ENCODE measurements at regions not wholly inside any gene's neighbourhood (a gene's known extent, or its start where the extent isn't known, plus 50 kb on each side); places are given as distances from the start of the nearest gene placed in this dataset.

DNA sequence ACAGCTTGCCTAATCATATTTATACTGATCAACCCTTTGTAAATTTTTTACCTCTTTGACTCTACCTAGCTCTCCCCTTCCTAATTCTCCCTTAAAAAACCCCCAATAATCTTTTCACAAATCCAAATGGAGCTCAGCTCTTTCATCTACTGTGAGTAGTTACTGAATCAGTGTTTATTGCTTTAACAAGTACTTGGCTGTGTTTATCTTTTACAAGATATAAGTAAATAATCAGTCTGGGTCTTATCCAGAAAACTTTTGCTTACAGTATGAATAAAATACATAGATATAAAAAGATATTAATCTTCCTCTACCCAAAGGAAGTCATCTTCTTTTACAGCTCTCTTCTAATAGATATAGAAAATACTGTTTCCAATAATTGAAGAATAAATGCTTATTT lies 366.4 kb downstream of the RAP2B start:
- CTCF ChIA-PET (ENCODE audit: unreplicated experiment): no interaction called here
- BruUV-seq (replicated peaks): no TSS peak

DNA sequence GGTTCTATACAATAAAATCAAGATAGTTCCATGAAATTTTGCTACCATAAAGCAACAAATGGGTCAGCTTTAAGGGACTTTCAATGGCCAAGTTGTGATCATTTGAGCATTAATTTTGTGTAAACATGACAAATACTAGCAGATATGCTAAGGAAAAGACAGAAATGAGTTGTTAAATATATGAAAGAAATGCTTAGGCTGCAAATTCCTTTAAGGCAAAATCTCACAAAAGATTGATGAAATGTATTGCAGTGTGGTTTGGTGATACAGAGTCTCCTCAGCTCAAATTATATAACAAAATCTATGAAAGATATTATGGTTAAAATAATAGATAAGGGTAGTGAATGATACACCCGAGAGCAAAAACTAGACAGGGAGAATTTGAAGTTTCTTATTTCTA lies 377.2 kb downstream of the RAP2B start:
- Histone ChIP-seq H2AFZ (ENCODE audit: low read length) (no peak overlapping the region), H3K4me3 (ENCODE audit: low read depth, low read length, poor library complexity, severe bottlenecking) (no peak overlapping the region), H3K9me3 (ENCODE audit: low read length) (no peaks in the 10 kb centered on the region; the same call in 1 of the 2 replicates), H3K27ac (ENCODE audit: low read depth, low read length, poor library complexity, severe bottlenecking) (no peak overlapping the region), H3K9me2 (ENCODE audit: insufficient read depth, low read length) (no peaks in the 10 kb centered on the region; the same call in 1 of the 2 replicates), H3K4me1 (ENCODE audit: insufficient read depth, low read length, poor library complexity, severe bottlenecking) (no peaks in the 10 kb centered on the region), H3K4me2 (ENCODE audit: low read length) (no peak overlapping the region), H3K79me2 (ENCODE audit: insufficient read depth, low read depth, low read length) (no peaks in the 10 kb centered on the region), H4K20me1 (ENCODE audit: insufficient read depth, low read length) (no peaks in the 10 kb centered on the region), H3K36me3 (ENCODE audit: insufficient read depth, low read length) (no peaks in the 10 kb centered on the region)
- TF ChIP-seq, protein P1, sequence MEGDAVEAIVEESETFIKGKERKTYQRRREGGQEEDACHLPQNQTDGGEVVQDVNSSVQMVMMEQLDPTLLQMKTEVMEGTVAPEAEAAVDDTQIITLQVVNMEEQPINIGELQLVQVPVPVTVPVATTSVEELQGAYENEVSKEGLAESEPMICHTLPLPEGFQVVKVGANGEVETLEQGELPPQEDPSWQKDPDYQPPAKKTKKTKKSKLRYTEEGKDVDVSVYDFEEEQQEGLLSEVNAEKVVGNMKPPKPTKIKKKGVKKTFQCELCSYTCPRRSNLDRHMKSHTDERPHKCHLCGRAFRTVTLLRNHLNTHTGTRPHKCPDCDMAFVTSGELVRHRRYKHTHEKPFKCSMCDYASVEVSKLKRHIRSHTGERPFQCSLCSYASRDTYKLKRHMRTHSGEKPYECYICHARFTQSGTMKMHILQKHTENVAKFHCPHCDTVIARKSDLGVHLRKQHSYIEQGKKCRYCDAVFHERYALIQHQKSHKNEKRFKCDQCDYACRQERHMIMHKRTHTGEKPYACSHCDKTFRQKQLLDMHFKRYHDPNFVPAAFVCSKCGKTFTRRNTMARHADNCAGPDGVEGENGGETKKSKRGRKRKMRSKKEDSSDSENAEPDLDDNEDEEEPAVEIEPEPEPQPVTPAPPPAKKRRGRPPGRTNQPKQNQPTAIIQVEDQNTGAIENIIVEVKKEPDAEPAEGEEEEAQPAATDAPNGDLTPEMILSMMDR (conservative IDR thresholded peaks at IDR 0.05; ENCODE audit: low read length): no peak
- TF ChIP-seq EZH2phosphoT487 (IDR thresholded peaks at IDR 0.05; ENCODE audit: borderline replicate concordance, low read depth, low read length): no peak
- intact Hi-C loops (cut with micrococcal nuclease; ENCODE audit: unreplicated experiment): no loop called here
- no TSS peak for BruUV-seq (replicated peaks)
- ChIA-PET CTCF (ENCODE audit: unreplicated experiment) (no interaction called here), POLR2A (interaction anchor here (0.6 to 2.8 kb wide), 6 partner anchors 10 to 1387 kb away, joined by 3 to 14 read pairs (median 4); no protein-coding TSS in a partner anchor)
- DNase-seq (ENCODE audit: low spot score): no peak

More for the DNA sequence above, 366.4 kb downstream of the RAP2B start:
- no peaks in the 10 kb centered on the region for H4K20me1 ChIP-seq (ENCODE audit: insufficient read depth, low read length)
- H3K36me3 ChIP-seq (ENCODE audit: insufficient read depth, low read length): peaks cover 3% of the 10 kb centered on the region; the same call in 1 of the 2 replicates
- H3K9me3 ChIP-seq (ENCODE audit: low read length): peaks cover 16% of the 10 kb centered on the region
- H3K4me2 ChIP-seq (ENCODE audit: low read length): no peak overlapping the region
- H3K4me1 ChIP-seq (ENCODE audit: insufficient read depth, low read length, poor library complexity, severe bottlenecking): no peaks in the 10 kb centered on the region
- no peak for DNase-seq (ENCODE audit: low spot score)
- H3K79me2 ChIP-seq (ENCODE audit: insufficient read depth, low read depth, low read length): no peaks in the 10 kb centered on the region
- no peak for TF ChIP-seq EZH2phosphoT487 (IDR thresholded peaks at IDR 0.05; ENCODE audit: borderline replicate concordance, low read depth, low read length)
- TF ChIP-seq, protein P1 (conservative IDR thresholded peaks at IDR 0.05; ENCODE audit: low read length): no peak
- H2AFZ ChIP-seq (ENCODE audit: low read length): no peak overlapping the region
- POLR2A ChIA-PET: interaction anchor here (0.7 to 3.7 kb wide), 4 partner anchors 11 to 136 kb away, joined by 3 to 14 read pairs (median 3); no protein-coding TSS in a partner anchor
- H3K4me3 ChIP-seq (ENCODE audit: low read depth, low read length, poor library complexity, severe bottlenecking): no peak overlapping the region
- H3K27ac ChIP-seq (ENCODE audit: low read depth, low read length, poor library complexity, severe bottlenecking): no peak overlapping the region
- intact Hi-C loops (cut with micrococcal nuclease; ENCODE audit: unreplicated experiment): no loop called here
- no peaks in the 10 kb centered on the region for H3K9me2 ChIP-seq (ENCODE audit: insufficient read depth, low read length)

DNA sequence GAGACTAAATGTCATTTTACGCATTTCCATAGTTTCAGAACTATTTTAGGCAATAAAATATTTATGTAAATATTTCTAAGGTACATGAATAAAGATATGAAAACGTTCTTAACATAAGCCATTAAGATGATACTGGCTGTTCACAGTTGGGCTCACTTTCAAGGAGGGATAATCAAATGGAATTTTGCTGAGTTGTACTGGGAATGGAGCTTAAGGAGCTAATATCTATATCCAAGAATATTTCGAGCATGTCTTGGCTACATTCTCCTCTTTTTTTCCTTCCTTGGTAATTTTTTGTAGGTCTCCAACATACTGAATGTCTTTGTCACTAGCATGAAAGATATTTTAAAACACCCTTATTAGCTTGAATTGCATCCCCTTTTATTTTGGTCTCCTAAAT lies 383.4 kb downstream of the RAP2B start:
- Histone ChIP-seq H3K9me2 (ENCODE audit: insufficient read depth, low read length) (peaks cover 4% of the 10 kb centered on the region; the same call in 1 of the 2 replicates), H4K20me1 (ENCODE audit: insufficient read depth, low read length) (no peaks in the 10 kb centered on the region), H3K36me3 (ENCODE audit: insufficient read depth, low read length) (no peaks in the 10 kb centered on the region), H3K4me1 (ENCODE audit: insufficient read depth, low read length, poor library complexity, severe bottlenecking) (no peaks in the 10 kb centered on the region), H3K4me2 (ENCODE audit: low read length) (no peak overlapping the region), H3K9me3 (ENCODE audit: low read length) (no peaks in the 10 kb centered on the region), H3K4me3 (ENCODE audit: low read depth, low read length, poor library complexity, severe bottlenecking) (no peak overlapping the region), H2AFZ (ENCODE audit: low read length) (no peak overlapping the region), H3K79me2 (ENCODE audit: insufficient read depth, low read depth, low read length) (no peaks in the 10 kb centered on the region), H3K27ac (ENCODE audit: low read depth, low read length, poor library complexity, severe bottlenecking) (no peak overlapping the region)
- no peak for DNase-seq (ENCODE audit: low spot score)
- intact Hi-C loops (cut with micrococcal nuclease; ENCODE audit: unreplicated experiment): no loop called here
- ChIA-PET CTCF (ENCODE audit: unreplicated experiment) (no interaction called here), POLR2A (interaction anchor here (0.6 to 1.5 kb wide), 3 partner anchors 8 to 202 kb away, joined by 4 to 10 read pairs (median 5); no protein-coding TSS in a partner anchor)
- BruUV-seq (replicated peaks): no TSS peak
- no peak for TF ChIP-seq EZH2phosphoT487 (IDR thresholded peaks at IDR 0.05; ENCODE audit: borderline replicate concordance, low read depth, low read length)
- TF ChIP-seq, protein P1 (conservative IDR thresholded peaks at IDR 0.05; ENCODE audit: low read length): no peak
